ENCODE measurements at regions not wholly inside any gene's neighbourhood (a gene's known extent, or its start where the extent isn't known, plus 50 kb on each side); places are given as distances from the start of the nearest gene placed in this dataset.

- TF ChIP-seq ZBTB11 (CRISPR knock-in tag; IDR thresholded peaks at IDR 0.05), result no peak
Measured at GRCh38 chr12:75712223-75712622, 200.8 kb upstream of the KRR1 start (continued).

DNA sequence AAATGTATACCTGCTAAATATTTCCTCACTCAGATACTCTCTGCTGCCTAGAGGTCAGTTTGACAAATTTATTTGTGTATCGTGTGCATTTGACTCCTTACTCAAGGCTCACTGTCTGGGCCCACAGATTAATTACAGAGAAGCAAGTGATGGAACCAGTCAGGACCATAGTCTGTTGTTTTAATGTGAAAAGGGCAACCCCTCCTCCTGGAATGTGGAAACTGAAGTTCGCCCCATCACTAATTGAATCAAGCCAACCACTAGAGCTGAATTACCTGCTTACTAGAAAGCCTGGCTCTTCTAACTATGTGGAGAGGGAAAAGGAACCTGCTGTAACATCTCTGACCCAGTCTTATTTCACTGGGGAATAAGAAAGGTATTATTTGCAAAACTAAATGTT, 199.9 kb upstream of the KRR1 start:
- no peaks in the 10 kb centered on the region for H3K36me3 ChIP-seq (ENCODE audit: control insufficient read depth, insufficient read depth, low read length)
- no TSS peak for BruUV-seq (replicated peaks)
- H3K4me2 ChIP-seq (ENCODE audit: insufficient read depth, low read length), result no peak overlapping the region
- no peaks in the 10 kb centered on the region for H3K27me3 ChIP-seq (ENCODE audit: control insufficient read depth in 2 of 2, insufficient read depth in 2 of 2, low read length in 2 of 2)
- in situ Hi-C loops (cut with MboI) (no loop called here), intact Hi-C loops (cut with micrococcal nuclease) (no loop called here)
- no peaks in the 10 kb centered on the region for H3K9me3 ChIP-seq (replicated peaks; ENCODE audit: control insufficient read depth, insufficient read depth, low read depth, low read length)
- ATAC-seq, result no peak
- H4K20me1 ChIP-seq (replicated peaks; ENCODE audit: control insufficient read depth, insufficient read depth, low read length), result no peaks in the 10 kb centered on the region
- DNase-seq (ENCODE audit: extremely low read depth in 1 of 4, low spot score in 3 of 4), result no peak
- no peaks in the 10 kb centered on the region for H3K79me2 ChIP-seq (ENCODE audit: control insufficient read depth, insufficient read depth, low read length)
- no peak overlapping the region for H3K9ac ChIP-seq (ENCODE audit: insufficient read depth in 1 of 2, low read depth in 2 of 2, low read length in 2 of 2)
- WGBS (ENCODE audit: insufficient coverage, low coverage, missing lambda C conversion rate), result 79% methylated on average over 2 of the region's 2 CpGs
- H2AFZ ChIP-seq (ENCODE audit: low read depth, low read length), result no peak overlapping the region
- CTCF ChIA-PET (ENCODE audit: low intra/inter-chr PET ratio), result no interaction called here
- POLR2A ChIA-PET, result interaction anchor here (0.6 kb wide), 1 partner anchor 343 kb away, joined by 3 read pairs; no protein-coding TSS in a partner anchor
- no peak overlapping the region for H3K27ac ChIP-seq (ENCODE audit: extremely low read depth, low read depth, low read length)
- H3K4me1 ChIP-seq (replicated peaks in 1 of 2; ENCODE audit: control insufficient read depth in 2 of 2, insufficient read depth in 2 of 2, low read length in 2 of 2), result peaks cover 0 to 10% of the 10 kb centered on the region in 2 experiments; a peak in 2 of 5 replicates
- H3K4me3 ChIP-seq, result no peak overlapping the region
- no peaks in the 10 kb centered on the region for H3K9me1 ChIP-seq (ENCODE audit: control insufficient read depth, insufficient read depth, low read length)
- no peak for FAIRE-seq
- TF ChIP-seq TAF1 (IDR thresholded peaks at IDR 0.05; ENCODE audit: control insufficient read depth, extremely low read depth, insufficient read depth, low read length, severe bottlenecking) (no peak), ZNF695 (CRISPR knock-in tag; IDR thresholded peaks at IDR 0.05) (no peak), PRDM10 (IDR thresholded peaks at IDR 0.05; ENCODE audit: partially characterized antibody) (no peak), GATAD2B (IDR thresholded peaks at IDR 0.05; ENCODE audit: borderline replicate concordance) (no peak), NFE2L1 (tag; IDR thresholded peaks at IDR 0.05; ENCODE audit: borderline replicate concordance, low read depth) (no peak), GABPB1 (CRISPR knock-in tag; IDR thresholded peaks at IDR 0.05) (no peak), RAD21 (CRISPR knock-in tag; conservative IDR thresholded peaks at IDR 0.05 in 1 of 2, IDR thresholded peaks at IDR 0.05 in 1 of 2) (no peak), ZNF212 (CRISPR knock-in tag; IDR thresholded peaks at IDR 0.05) (no peak), SUPT5H (IDR thresholded peaks at IDR 0.05) (no peak), ZNF79 (CRISPR knock-in tag; IDR thresholded peaks at IDR 0.05; ENCODE audit: low read depth) (no peak), HNRNPH1 (optimal IDR thresholded peaks at IDR 0.05; ENCODE audit: low read depth, low read length) (no peak)
- TF ChIP-seq, protein P1, sequence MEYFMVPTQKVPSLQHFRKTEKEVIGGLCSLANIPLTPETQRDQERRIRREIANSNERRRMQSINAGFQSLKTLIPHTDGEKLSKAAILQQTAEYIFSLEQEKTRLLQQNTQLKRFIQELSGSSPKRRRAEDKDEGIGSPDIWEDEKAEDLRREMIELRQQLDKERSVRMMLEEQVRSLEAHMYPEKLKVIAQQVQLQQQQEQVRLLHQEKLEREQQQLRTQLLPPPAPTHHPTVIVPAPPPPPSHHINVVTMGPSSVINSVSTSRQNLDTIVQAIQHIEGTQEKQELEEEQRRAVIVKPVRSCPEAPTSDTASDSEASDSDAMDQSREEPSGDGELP (CRISPR knock-in tag; IDR thresholded peaks at IDR 0.05; ENCODE audit: borderline replicate concordance), result no peak
